Astrocyte of the spinal cord (primary cell): ENCODE measurements at regions not wholly inside any gene's neighbourhood (a gene's known extent, or its start where the extent isn't known, plus 50 kb on each side); places are given as distances from the start of the nearest gene placed in this dataset.
"Not testable (repeated sequence)": the region's sequence is repeated elsewhere in the genome, so short reads cannot be mapped to it uniquely, and the experiment has no call there.

Source experiments
- DNase-seq: peaks from one replicate; pipeline ENCODE4 v3.0.0; 2011; ENCODE audit warnings: low read depth, low spot score
- H3K4me3 ChIP-seq: 2 replicates; pipeline ENCODE4 v1.5.1; 2011; ENCODE audit warnings: low read depth, mild to moderate bottlenecking, low read length, moderate library complexity
- CTCF ChIP-seq: IDR thresholded peaks from 2 replicates; pipeline ENCODE4 v1.5.1; 2012; ENCODE audit warnings: low read depth, mild to moderate bottlenecking, low read length, inconsistent platforms
- in situ Hi-C: cut with HindIII; loops from 2 replicates; pipeline ENCODE4 v1.10.0; 2017; ENCODE audit warnings: low sequenced_read_pairs

- in situ Hi-C loops: no loop called here
- no peak for DNase-seq
- TF ChIP-seq CTCF: no peak
- no peak overlapping the region for H3K4me3 ChIP-seq
Observed at GRCh38 chr17:51474764-51475163, 214.4 kb downstream of the UTP18 start.

GRCh38 chr17:51475730-51476129 lies 215.4 kb downstream of the UTP18 start:
- no peak for TF ChIP-seq CTCF

GRCh38 chr17:51479303-51479702 lies 219.0 kb downstream of the UTP18 start:
- no peak for DNase-seq
- no peak for TF ChIP-seq CTCF
- in situ Hi-C loops: no loop called here
- H3K4me3 ChIP-seq: no peak overlapping the region

More at GRCh38 chr17:51475730-51476129, 215.4 kb downstream of the UTP18 start:
- no peak overlapping the region for H3K4me3 ChIP-seq
- no peak for DNase-seq
- in situ Hi-C loops: no loop called here

GRCh38 chr17:51481370-51481769 lies 221.0 kb downstream of the UTP18 start:
- no peak overlapping the region for H3K4me3 ChIP-seq
- in situ Hi-C loops: no loop called here
- no peak for DNase-seq

GRCh38 chr17:51482248-51482647 lies 221.9 kb downstream of the UTP18 start:
- H3K4me3 ChIP-seq, in situ Hi-C loops, DNase-seq: not testable (repeated sequence)

More at GRCh38 chr17:51481370-51481769, 221.0 kb downstream of the UTP18 start:
- TF ChIP-seq CTCF: no peak

- no peak overlapping the region for H3K4me3 ChIP-seq
- DNase-seq: no peak
- TF ChIP-seq CTCF: no peak
- in situ Hi-C loops: no loop called here
Observed at GRCh38 chr17:51486091-51486490, 225.7 kb downstream of the UTP18 start.

GRCh38 chr17:51486885-51487520 lies 226.7 kb downstream of the UTP18 start:
- in situ Hi-C loops: no loop called here
- TF ChIP-seq CTCF: no peak
- H3K4me3 ChIP-seq: no peak overlapping the region
- DNase-seq: no peak
